HG02938 (cell line): ENCODE measurements at regions not wholly inside any gene's neighbourhood (a gene's known extent, or its start where the extent isn't known, plus 50 kb on each side); places are given as distances from the start of the nearest gene placed in this dataset.
"Not testable (repeated sequence)": the region's sequence is repeated elsewhere in the genome, so short reads cannot be mapped to it uniquely, and the experiment has no call there.

Experiments
- ATAC-seq: cut with Tn5 transposase; IDR thresholded peaks from one replicate; pipeline ENCODE4 v1.9.1; 2021; ENCODE audit warnings: mild to moderate bottlenecking, moderate library complexity; ENCODE audit not compliant: unreplicated experiment

- no peak for ATAC-seq
Observed at GRCh38 chr1:102178480-102178879, 181.8 kb upstream of the OLFM3 start.

GRCh38 chr1:102174259-102174863 is 177.6 kb upstream of the OLFM3 start:
- ATAC-seq, result peak; percentile 83

GRCh38 chr1:102172200-102172599 is 175.5 kb upstream of the OLFM3 start:
- ATAC-seq, result no peak

GRCh38 chr1:102163799-102164198 is 167.1 kb upstream of the OLFM3 start:
- no peak for ATAC-seq

GRCh38 chr1:102151242-102151641 is 154.5 kb upstream of the OLFM3 start:
- no peak for ATAC-seq

- no peak for ATAC-seq
Observed at GRCh38 chr1:102120910-102121309, 124.2 kb upstream of the OLFM3 start.

- ATAC-seq, result no peak
Observed at GRCh38 chr1:102118150-102118549, 121.4 kb upstream of the OLFM3 start.

- no peak for ATAC-seq
Observed at GRCh38 chr1:102110586-102110985, 113.9 kb upstream of the OLFM3 start.

GRCh38 chr1:102109493-102109892 is 112.8 kb upstream of the OLFM3 start:
- ATAC-seq, result not testable (repeated sequence)

- no peak for ATAC-seq
Observed at GRCh38 chr1:102107441-102107840, 110.7 kb upstream of the OLFM3 start.

GRCh38 chr1:102105931-102106550 is 109.3 kb upstream of the OLFM3 start:
- no peak for ATAC-seq

GRCh38 chr1:102103646-102104045 is 106.9 kb upstream of the OLFM3 start:
- no peak for ATAC-seq

GRCh38 chr1:102102276-102102780 is 105.6 kb upstream of the OLFM3 start:
- no peak for ATAC-seq

- ATAC-seq, result no peak
Observed at GRCh38 chr1:102100666-102101065, 103.9 kb upstream of the OLFM3 start.

GRCh38 chr1:102099916-102100315 is 103.2 kb upstream of the OLFM3 start:
- no peak for ATAC-seq

GRCh38 chr1:102098536-102098935 is 101.8 kb upstream of the OLFM3 start:
- ATAC-seq, result no peak

GRCh38 chr1:102098081-102098480 is 101.4 kb upstream of the OLFM3 start:
- no peak for ATAC-seq

GRCh38 chr1:102097451-102097850 is 100.7 kb upstream of the OLFM3 start:
- no peak for ATAC-seq

- ATAC-seq, result no peak
Observed at GRCh38 chr1:102096162-102096561, 99.4 kb upstream of the OLFM3 start.

- no peak for ATAC-seq
Observed at GRCh38 chr1:102089791-102090190, 93.1 kb upstream of the OLFM3 start.

- ATAC-seq, result no peak
Observed at GRCh38 chr1:102085896-102086295, 89.2 kb upstream of the OLFM3 start.

- no peak for ATAC-seq
Observed at GRCh38 chr1:102084771-102085535, 88.2 kb upstream of the OLFM3 start.
